Spinal cord (tissue), 9 donors: ENCODE measurements at regions not wholly inside any gene's neighbourhood (a gene's known extent, or its start where the extent isn't known, plus 50 kb on each side); places are given as distances from the start of the nearest gene placed in this dataset.
A peak's percentile ranks its signal among the peaks of the same experiment; 100 is the strongest.
"Not testable (repeated sequence)": the region's sequence is repeated elsewhere in the genome, so short reads cannot be mapped to it uniquely, and the experiment has no call there.

ENCODE experiments used
- DNase-seq, 6 donors: peaks; one replicate each; pipeline versions ENCODE4 v3.0.0 to v3.0.0-alpha.2; 2013 to 2015; ENCODE audit warnings: low spot score in 6 of 6, low read depth in 4 of 6
- H3K27ac ChIP-seq: one replicate; pipeline ENCODE4 v1.5.1; 2013; ENCODE audit warnings: low read depth, low read length, control low read depth
- H3K27me3 ChIP-seq: one replicate; pipeline ENCODE4 v1.6.1; 2013; ENCODE audit warnings: low read length; ENCODE audit not compliant: control insufficient read depth, insufficient read depth
- H3K36me3 ChIP-seq: one replicate; pipeline ENCODE4 v1.6.1; 2013; ENCODE audit warnings: low read length; ENCODE audit not compliant: control insufficient read depth, insufficient read depth
- H3K4me1 ChIP-seq: one replicate; pipeline ENCODE4 v1.6.1; 2013; ENCODE audit warnings: low read length; ENCODE audit not compliant: control insufficient read depth, insufficient read depth
- H3K4me3 ChIP-seq: one replicate; pipeline ENCODE4 v1.5.1; 2013; ENCODE audit warnings: low read depth, low read length, control low read depth
- H3K9me3 ChIP-seq: one replicate; pipeline ENCODE4 v1.6.1; 2013; ENCODE audit warnings: low read length; ENCODE audit not compliant: control insufficient read depth, insufficient read depth
- WGBS: methylation state at CpG from one replicate; pipeline ENCODE4 v1.1.5; 2013; ENCODE audit warnings: missing lambda C conversion rate; ENCODE audit not compliant: insufficient coverage; 5-methylcytosine and 5-hydroxymethylcytosine counted together
- donor health status: healthy.

DNA sequence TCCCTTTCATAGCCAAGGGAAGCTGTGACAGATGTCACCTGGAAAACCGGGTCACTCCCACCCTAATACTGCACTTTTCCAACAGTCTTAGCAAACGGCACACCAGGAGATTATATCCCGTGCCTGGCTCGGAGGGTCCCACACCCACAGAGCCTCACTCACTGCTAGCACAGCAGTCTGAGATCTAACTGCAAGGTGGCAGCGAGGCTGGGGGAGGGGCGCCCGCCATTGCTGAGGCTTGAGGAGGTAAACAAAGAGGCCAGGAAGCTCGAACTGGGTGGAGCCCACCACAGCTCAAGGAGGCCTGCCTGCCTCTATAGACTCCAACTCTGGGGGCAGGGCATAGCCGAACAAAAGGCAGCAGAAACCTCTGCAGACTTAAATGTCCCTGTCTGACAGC is 199.2 kb downstream of the TMEM47 start:
- not testable (repeated sequence) for H3K4me3 ChIP-seq, H3K27ac ChIP-seq, DNase-seq, H3K36me3 ChIP-seq, H3K4me1 ChIP-seq, H3K27me3 ChIP-seq, H3K9me3 ChIP-seq
- WGBS = 83% methylated on average over 2 of the region's 9 CpGs

DNA sequence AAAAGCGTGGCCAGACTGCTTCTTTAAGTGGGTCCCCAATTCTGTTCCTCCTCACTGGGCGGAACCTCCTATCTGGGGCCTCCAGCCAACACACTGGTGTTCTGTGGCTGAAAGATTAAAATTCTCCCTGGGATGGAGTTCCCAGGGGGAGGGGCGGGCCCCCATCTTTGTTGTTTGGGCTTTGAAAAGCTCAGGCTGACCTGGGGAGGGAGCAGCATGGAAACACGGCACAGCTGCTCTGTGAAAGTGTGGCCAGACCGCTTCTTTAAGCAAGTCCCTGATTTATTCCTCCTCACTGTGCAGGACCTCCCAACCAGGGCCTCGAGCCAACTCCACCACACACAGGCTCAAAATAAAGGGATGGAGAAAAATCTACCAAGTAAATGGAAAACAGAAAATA is 219.5 kb downstream of the TMEM47 start:
- no peaks in the 10 kb centered on the region for H3K9me3 ChIP-seq
- DNase-seq = peak in 2 of 6 donors; percentile 1 to 16
- no peaks in the 10 kb centered on the region for H3K4me1 ChIP-seq
- whole genome bisulfite sequencing = 45% methylated on average over 3 of the region's 6 CpGs
- H3K27me3 ChIP-seq = no peaks in the 10 kb centered on the region
- no peak overlapping the region for H3K4me3 ChIP-seq
- no peaks in the 10 kb centered on the region for H3K36me3 ChIP-seq
- H3K27ac ChIP-seq = no peak overlapping the region

DNA sequence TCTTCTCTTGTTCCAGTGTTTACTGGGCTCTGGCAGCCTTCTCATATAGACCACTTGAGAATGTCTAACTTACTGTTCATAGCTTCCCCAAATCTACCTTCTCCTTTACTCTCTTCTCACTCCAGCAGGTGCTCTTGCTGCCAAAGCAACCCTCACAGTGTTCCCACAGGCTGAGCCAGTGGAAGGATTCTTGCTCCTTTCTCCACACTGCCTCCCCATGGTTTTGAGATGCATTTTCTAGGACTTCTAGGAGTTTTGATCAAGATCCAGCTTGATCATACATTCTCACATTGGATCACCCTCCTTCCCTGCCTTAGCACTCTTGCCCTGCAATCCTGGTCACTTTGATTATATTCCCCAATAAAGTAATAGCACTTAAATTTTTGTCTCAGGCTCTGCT is 230.8 kb downstream of the TMEM47 start:
- Histone ChIP-seq H3K4me3 (no peak overlapping the region), H3K27ac (no peak overlapping the region), H3K4me1 (no peaks in the 10 kb centered on the region), H3K9me3 (no peaks in the 10 kb centered on the region), H3K36me3 (no peaks in the 10 kb centered on the region), H3K27me3 (no peaks in the 10 kb centered on the region)
- no peak for DNase-seq

DNA sequence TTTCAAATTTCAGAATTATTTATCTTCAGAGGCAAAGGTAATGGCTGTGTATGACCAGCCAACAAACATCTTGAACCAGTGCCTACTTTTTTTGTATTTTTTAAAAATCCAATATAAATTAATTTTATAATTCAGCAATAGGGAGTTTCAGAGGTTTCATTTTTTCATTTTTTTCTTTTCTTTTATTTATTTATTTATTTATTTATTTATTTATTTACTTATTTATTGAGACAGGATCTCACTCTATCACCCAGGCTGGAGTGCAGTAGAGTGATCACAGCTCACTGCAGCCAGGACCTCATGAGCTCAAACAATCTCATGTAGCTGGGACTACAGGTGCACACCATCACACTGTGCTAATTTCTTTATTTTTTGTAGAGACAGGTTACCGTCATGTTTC is 250.5 kb downstream of the TMEM47 start:
- Histone ChIP-seq H3K27ac (no peak overlapping the region), H3K4me1 (no peaks in the 10 kb centered on the region), H3K9me3 (no peaks in the 10 kb centered on the region), H3K27me3 (no peaks in the 10 kb centered on the region), H3K36me3 (no peaks in the 10 kb centered on the region), H3K4me3 (no peak overlapping the region)
- DNase-seq = no peak
- WGBS = 60% methylated on average over 1 of the region's 1 CpG

DNA sequence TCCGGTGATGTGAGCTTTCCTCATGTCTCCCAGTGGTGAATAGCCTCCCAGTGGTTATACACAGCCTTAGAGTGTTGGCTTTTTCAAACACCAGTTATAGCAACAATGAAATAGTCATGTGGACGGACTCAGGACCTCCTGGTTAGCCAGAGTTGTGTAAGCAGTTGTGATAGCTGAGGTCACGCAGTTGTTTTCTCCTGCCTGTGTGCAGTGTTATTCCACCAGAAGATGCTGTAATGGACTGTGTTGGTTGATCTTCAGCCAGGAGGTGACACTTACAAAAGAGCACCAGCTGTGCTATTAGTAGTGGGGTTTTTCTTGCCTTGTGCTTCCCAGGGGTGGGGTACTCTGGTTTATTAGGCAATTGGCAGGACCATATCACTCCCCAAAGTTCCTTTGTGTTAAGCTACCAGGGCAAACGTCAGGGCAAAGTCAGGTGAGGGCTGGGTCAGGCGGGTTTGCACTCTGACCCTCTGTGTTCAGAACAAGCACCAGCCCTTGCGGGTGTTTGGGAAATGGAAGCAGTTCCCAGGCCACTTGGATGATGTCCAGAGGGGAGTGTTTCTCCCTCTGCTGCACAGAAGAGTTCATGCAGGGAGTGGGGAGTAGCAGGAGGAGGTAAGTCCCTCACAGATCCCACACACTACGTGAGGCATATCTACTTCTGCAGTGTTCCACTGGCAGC is 252.6 kb downstream of the TMEM47 start:
- peak in 1 of 6 donors; percentile 50 for DNase-seq
- Histone ChIP-seq H3K4me1 (no peaks in the 10 kb centered on the region), H3K27ac (no peak overlapping the region), H3K9me3 (no peaks in the 10 kb centered on the region), H3K36me3 (no peaks in the 10 kb centered on the region), H3K27me3 (no peaks in the 10 kb centered on the region), H3K4me3 (no peak overlapping the region)
- 61% methylated on average over 6 of the region's 7 CpGs for WGBS

DNA sequence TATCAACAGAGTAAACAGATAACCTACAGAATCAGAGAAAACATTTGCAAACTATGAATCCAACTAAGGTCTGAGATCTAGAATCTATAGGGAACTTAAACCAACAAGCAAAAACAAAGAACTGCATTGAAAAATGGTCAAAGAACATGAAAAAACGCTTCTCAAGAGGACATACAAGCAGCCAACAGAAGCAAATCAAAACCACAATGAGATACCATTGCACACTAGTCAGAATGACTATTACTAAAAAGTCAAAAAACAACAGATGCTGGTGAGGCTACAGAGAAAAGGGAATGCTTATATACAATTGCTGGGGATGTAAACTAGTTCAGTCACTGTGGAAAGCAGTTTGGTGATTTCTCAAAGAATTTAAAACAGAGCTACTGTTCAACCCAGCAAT is 255.7 kb downstream of the TMEM47 start:
- WGBS = no CpG with 5 or more reads among the region's 1 CpG
- Histone ChIP-seq H3K9me3 (no peaks in the 10 kb centered on the region), H3K36me3 (no peaks in the 10 kb centered on the region), H3K27me3 (no peaks in the 10 kb centered on the region), H3K27ac (no peak overlapping the region), H3K4me1 (no peaks in the 10 kb centered on the region), H3K4me3 (no peak overlapping the region)
- DNase-seq = no peak

DNA sequence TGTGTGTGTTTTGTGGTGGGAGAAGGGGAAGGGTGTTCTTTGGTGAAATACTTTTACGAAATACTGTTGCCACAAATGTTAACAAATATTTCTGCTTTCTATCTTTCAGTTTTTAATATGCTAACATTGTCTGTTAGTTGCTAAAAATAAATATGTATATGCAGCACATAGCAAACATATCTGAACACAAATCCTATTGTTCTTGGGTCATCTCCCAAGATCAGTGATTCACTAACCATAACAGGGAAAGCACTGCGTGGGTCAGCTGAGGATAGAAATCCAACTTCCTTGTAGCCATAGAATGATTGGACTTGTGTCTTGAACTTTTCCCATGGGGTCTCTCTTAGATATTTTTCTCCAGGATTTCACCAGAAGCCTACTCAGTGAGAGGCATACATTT is 250.3 kb upstream of the FAM47A start:
- 60% methylated on average over 1 of the region's 2 CpGs for WGBS
- Histone ChIP-seq H3K36me3 (no peaks in the 10 kb centered on the region), H3K27ac (no peak overlapping the region), H3K9me3 (no peaks in the 10 kb centered on the region), H3K27me3 (no peaks in the 10 kb centered on the region), H3K4me3 (no peak overlapping the region), H3K4me1 (no peaks in the 10 kb centered on the region)
- DNase-seq = no peak

DNA sequence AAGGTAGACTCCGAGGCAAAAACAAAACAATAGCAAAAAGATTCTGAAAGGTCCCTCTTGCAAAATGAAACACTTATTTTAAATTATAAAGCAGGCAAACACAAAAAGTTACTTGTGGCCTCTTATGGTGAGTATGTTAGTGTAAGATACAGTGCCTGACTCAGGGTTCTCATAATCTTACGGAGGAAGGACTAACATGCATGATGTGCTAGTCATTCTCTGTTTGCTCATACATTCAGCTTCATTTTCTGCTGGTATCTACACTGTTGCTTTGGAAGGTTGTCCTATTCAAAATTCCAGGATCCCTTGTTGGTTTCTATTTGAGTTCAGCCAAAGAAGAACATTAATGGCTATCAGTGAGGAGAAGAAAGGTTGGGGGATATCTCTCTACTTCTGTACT is 249.1 kb upstream of the FAM47A start:
- 83% methylated on average over 1 of the region's 2 CpGs for WGBS
- H3K36me3 ChIP-seq = no peaks in the 10 kb centered on the region
- DNase-seq = no peak
- no peaks in the 10 kb centered on the region for H3K27me3 ChIP-seq
- no peaks in the 10 kb centered on the region for H3K9me3 ChIP-seq
- no peaks in the 10 kb centered on the region for H3K4me1 ChIP-seq
- H3K4me3 ChIP-seq = no peak overlapping the region
- H3K27ac ChIP-seq = no peak overlapping the region

DNA sequence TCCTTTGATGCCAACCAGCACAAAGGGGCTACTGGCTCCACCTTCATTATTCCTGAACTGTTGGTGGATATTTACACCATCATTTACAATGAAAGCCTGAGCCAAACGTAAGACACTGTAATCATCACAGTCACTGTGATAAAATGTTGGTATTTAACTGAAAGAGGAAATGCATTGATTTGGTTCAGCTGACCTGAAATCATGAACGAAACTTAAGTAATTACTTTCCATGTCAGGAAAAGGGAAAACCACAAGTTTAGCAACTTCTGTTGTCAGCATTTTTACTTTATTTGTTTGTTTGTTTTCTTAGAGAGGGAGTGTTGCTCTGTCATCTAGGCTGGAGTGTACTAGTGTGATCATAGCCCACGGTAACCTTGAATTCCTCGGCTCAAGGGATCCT is 247.8 kb upstream of the FAM47A start:
- DNase-seq = no peak
- Histone ChIP-seq H3K4me1 (no peaks in the 10 kb centered on the region), H3K9me3 (no peaks in the 10 kb centered on the region), H3K27ac (no peak overlapping the region), H3K36me3 (no peaks in the 10 kb centered on the region), H3K4me3 (no peak overlapping the region), H3K27me3 (no peaks in the 10 kb centered on the region)
- WGBS = 80% methylated on average over 1 of the region's 4 CpGs

DNA sequence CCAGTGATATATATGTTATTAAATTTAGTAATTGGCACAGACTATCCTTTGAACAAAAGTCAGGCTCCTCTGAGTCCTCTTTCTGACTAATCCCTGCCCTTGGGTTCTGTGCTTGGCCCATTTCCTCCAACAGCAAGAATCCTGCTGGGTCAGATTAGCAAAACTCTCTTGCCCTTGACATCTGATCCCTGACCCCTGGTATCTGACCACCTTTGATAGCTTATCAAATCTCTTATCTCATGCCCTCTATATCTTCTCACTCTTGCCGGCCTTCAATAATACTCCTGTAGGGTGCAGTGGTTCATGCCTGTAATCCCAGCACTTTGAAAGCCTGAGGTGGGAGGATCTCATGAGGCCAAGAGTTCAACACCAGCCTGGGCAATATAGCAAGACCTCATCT is 245.5 kb upstream of the FAM47A start:
- no peak for DNase-seq
- Histone ChIP-seq H3K4me1 (no peaks in the 10 kb centered on the region), H3K4me3 (no peak overlapping the region), H3K36me3 (no peaks in the 10 kb centered on the region), H3K27ac (no peak overlapping the region), H3K9me3 (peaks cover 1% of the 10 kb centered on the region), H3K27me3 (no peaks in the 10 kb centered on the region)
- WGBS = no CpG with 5 or more reads among the region's 1 CpG
